ENCODE measurements at regions not wholly inside any gene's neighbourhood (a gene's known extent, or its start where the extent isn't known, plus 50 kb on each side); places are given as distances from the start of the nearest gene placed in this dataset.

- no TSS peak for BruUV-seq (replicated peaks)
- H2AFZ ChIP-seq (ENCODE audit: low read length): no peak overlapping the region
- H4K20me1 ChIP-seq (ENCODE audit: insufficient read depth, low read length): no peaks in the 10 kb centered on the region
- intact Hi-C loops (cut with micrococcal nuclease; ENCODE audit: unreplicated experiment): no loop called here
- ChIA-PET POLR2A (no interaction called here), CTCF (ENCODE audit: unreplicated experiment) (no interaction called here)
- no peaks in the 10 kb centered on the region for H3K4me1 ChIP-seq (ENCODE audit: insufficient read depth, low read length, poor library complexity, severe bottlenecking)
- TF ChIP-seq EZH2phosphoT487 (IDR thresholded peaks at IDR 0.05; ENCODE audit: borderline replicate concordance, low read depth, low read length) (no peak), CTCF (conservative IDR thresholded peaks at IDR 0.05; ENCODE audit: low read length) (no peak)
- H3K27ac ChIP-seq (ENCODE audit: low read depth, low read length, poor library complexity, severe bottlenecking): no peak overlapping the region
- no peaks in the 10 kb centered on the region for H3K9me2 ChIP-seq (ENCODE audit: insufficient read depth, low read length)
- no peaks in the 10 kb centered on the region for H3K36me3 ChIP-seq (ENCODE audit: insufficient read depth, low read length)
- no peaks in the 10 kb centered on the region for H3K79me2 ChIP-seq (ENCODE audit: insufficient read depth, low read depth, low read length)
- DNase-seq (ENCODE audit: low spot score): no peak
- no peaks in the 10 kb centered on the region for H3K9me3 ChIP-seq (ENCODE audit: low read length)
- no peak overlapping the region for H3K4me2 ChIP-seq (ENCODE audit: low read length)
- no peak overlapping the region for H3K4me3 ChIP-seq (ENCODE audit: low read depth, low read length, poor library complexity, severe bottlenecking)
Observed at GRCh38 chr9:106534800-106535199, 328.2 kb upstream of the ZNF462 start.

- H2AFZ ChIP-seq (ENCODE audit: low read length): no peak overlapping the region
- H3K27ac ChIP-seq (ENCODE audit: low read depth, low read length, poor library complexity, severe bottlenecking): no peak overlapping the region
- H3K36me3 ChIP-seq (ENCODE audit: insufficient read depth, low read length): no peaks in the 10 kb centered on the region
- H3K79me2 ChIP-seq (ENCODE audit: insufficient read depth, low read depth, low read length): no peaks in the 10 kb centered on the region
- ChIA-PET CTCF (ENCODE audit: unreplicated experiment) (no interaction called here), POLR2A (no interaction called here)
- TF ChIP-seq EZH2phosphoT487 (IDR thresholded peaks at IDR 0.05; ENCODE audit: borderline replicate concordance, low read depth, low read length) (no peak), CTCF (conservative IDR thresholded peaks at IDR 0.05; ENCODE audit: low read length) (no peak)
- DNase-seq (ENCODE audit: low spot score): no peak
- no peak overlapping the region for H3K4me2 ChIP-seq (ENCODE audit: low read length)
- H3K4me3 ChIP-seq (ENCODE audit: low read depth, low read length, poor library complexity, severe bottlenecking): no peak overlapping the region
- intact Hi-C loops (cut with micrococcal nuclease; ENCODE audit: unreplicated experiment): no loop called here
- H3K9me2 ChIP-seq (ENCODE audit: insufficient read depth, low read length): no peaks in the 10 kb centered on the region
- no peaks in the 10 kb centered on the region for H4K20me1 ChIP-seq (ENCODE audit: insufficient read depth, low read length)
- BruUV-seq (replicated peaks): no TSS peak
- H3K9me3 ChIP-seq (ENCODE audit: low read length): no peaks in the 10 kb centered on the region
- H3K4me1 ChIP-seq (ENCODE audit: insufficient read depth, low read length, poor library complexity, severe bottlenecking): no peaks in the 10 kb centered on the region
Observed at GRCh38 chr9:106535439-106535838, 327.5 kb upstream of the ZNF462 start.

- no peaks in the 10 kb centered on the region for H4K20me1 ChIP-seq (ENCODE audit: insufficient read depth, low read length)
- no peak overlapping the region for H3K4me2 ChIP-seq (ENCODE audit: low read length)
- DNase-seq (ENCODE audit: low spot score): no peak
- no peak for TF ChIP-seq EZH2phosphoT487 (IDR thresholded peaks at IDR 0.05; ENCODE audit: borderline replicate concordance, low read depth, low read length)
- no peak for TF ChIP-seq CTCF (conservative IDR thresholded peaks at IDR 0.05; ENCODE audit: low read length)
- no peak overlapping the region for H3K4me3 ChIP-seq (ENCODE audit: low read depth, low read length, poor library complexity, severe bottlenecking)
- no peaks in the 10 kb centered on the region for H3K79me2 ChIP-seq (ENCODE audit: insufficient read depth, low read depth, low read length)
- BruUV-seq (replicated peaks): no TSS peak
- POLR2A ChIA-PET: interaction anchor here (0.5 kb wide), 1 partner anchor 30 kb away, joined by 3 read pairs; no protein-coding TSS in a partner anchor
- no peaks in the 10 kb centered on the region for H3K9me3 ChIP-seq (ENCODE audit: low read length)
- H3K36me3 ChIP-seq (ENCODE audit: insufficient read depth, low read length): no peaks in the 10 kb centered on the region
- H3K9me2 ChIP-seq (ENCODE audit: insufficient read depth, low read length): no peaks in the 10 kb centered on the region
- CTCF ChIA-PET (ENCODE audit: unreplicated experiment): no interaction called here
- no peak overlapping the region for H2AFZ ChIP-seq (ENCODE audit: low read length)
- H3K4me1 ChIP-seq (ENCODE audit: insufficient read depth, low read length, poor library complexity, severe bottlenecking): no peaks in the 10 kb centered on the region
- intact Hi-C loops (cut with micrococcal nuclease; ENCODE audit: unreplicated experiment): no loop called here
- H3K27ac ChIP-seq (ENCODE audit: low read depth, low read length, poor library complexity, severe bottlenecking): no peak overlapping the region
Observed at GRCh38 chr9:106557996-106558667, 304.8 kb upstream of the ZNF462 start.
